OCI-LY1 (cell line): ENCODE measurements at regions not wholly inside any gene's neighbourhood (a gene's known extent, or its start where the extent isn't known, plus 50 kb on each side); places are given as distances from the start of the nearest gene placed in this dataset.

Experiments used
- H2AFZ ChIP-seq: fragments of 200-600 bp; sonication (generic), shearing (Covaris generic); 2 replicates; pipeline ENCODE4 v1.6.0; 2014; ENCODE audit warnings: antibody characterized with exemption, mild to moderate bottlenecking, low read length
- H3F3A ChIP-seq: fragments of 200-600 bp; sonication (generic), shearing (Covaris generic); 2 replicates; pipeline ENCODE4 v1.6.0; 2014; ENCODE audit warnings: mild to moderate bottlenecking, antibody characterized with exemption, low read length, moderate library complexity; ENCODE audit not compliant: insufficient read depth
- H3K27ac ChIP-seq: fragments of 200-600 bp; sonication (generic); 2 replicates; pipeline ENCODE4 v1.5.1; 2014; ENCODE audit warnings: low read length, mixed run types, mild to moderate bottlenecking, low read depth; ENCODE audit not compliant: poor library complexity, severe bottlenecking
- H3K27me3 ChIP-seq: fragments of 200-600 bp; sonication (generic); 2 replicates; pipeline ENCODE4 v1.6.0; 2014; ENCODE audit warnings: antibody characterized with exemption, mild to moderate bottlenecking, low read length, moderate library complexity; ENCODE audit not compliant: insufficient read depth
- H3K36me3 ChIP-seq: fragments of 200-600 bp; sonication (generic); 2 replicates; pipeline ENCODE4 v1.6.1; 2014; ENCODE audit warnings: mild to moderate bottlenecking, antibody characterized with exemption, low read length, moderate library complexity, mixed read lengths; ENCODE audit not compliant: insufficient read depth
- H3K4me1 ChIP-seq: fragments of 200-600 bp; sonication (generic); 2 replicates; pipeline ENCODE4 v1.5.1; 2014; ENCODE audit warnings: mild to moderate bottlenecking, low read length, moderate library complexity; ENCODE audit not compliant: insufficient read depth, severe bottlenecking
- H3K4me2 ChIP-seq: fragments of 200-600 bp; sonication (generic), shearing (Covaris generic); 2 replicates; pipeline ENCODE4 v1.6.1; 2014; ENCODE audit warnings: low read length
- H3K4me3 ChIP-seq: fragments of 200-600 bp; sonication (generic); 2 replicates; pipeline ENCODE4 v1.5.1; 2014; ENCODE audit warnings: low read length, low read depth, mild to moderate bottlenecking, mixed read lengths; ENCODE audit not compliant: poor library complexity, severe bottlenecking
- H3K79me2 ChIP-seq: fragments of 200-600 bp; shearing (Covaris generic); 2 replicates; pipeline ENCODE4 v1.6.1; 2016; ENCODE audit warnings: mixed run types, low read length, mixed read lengths; ENCODE audit not compliant: insufficient read depth
- H3K9ac ChIP-seq: fragments of 200-600 bp; sonication (generic), shearing (Covaris generic); 2 replicates; pipeline ENCODE4 v1.6.1; 2014; ENCODE audit warnings: mild to moderate bottlenecking, low read length, mixed read lengths
- H3K9me2 ChIP-seq: fragments of 200-600 bp; sonication (generic), shearing (Covaris generic); 2 replicates; pipeline ENCODE4 v1.6.1; 2014; ENCODE audit warnings: low read depth, mild to moderate bottlenecking, low read length, mixed read lengths
- H3K9me3 ChIP-seq: fragments of 200-600 bp; shearing (Covaris generic); 2 replicates; pipeline ENCODE4 v1.6.1; 2014; ENCODE audit warnings: low read length, mixed read lengths
- H4K20me1 ChIP-seq: fragments of 200-600 bp; sonication (generic), shearing (Covaris generic); 2 replicates; pipeline ENCODE4 v1.6.0; 2016; ENCODE audit warnings: mild to moderate bottlenecking, low read length; ENCODE audit not compliant: insufficient read depth
- CTCF ChIP-seq: fragments of 200-600 bp; sonication (generic), shearing (Covaris generic); IDR thresholded peaks from 2 replicates; pipeline ENCODE4 v1.5.1; 2017; ENCODE audit warnings: mild to moderate bottlenecking, antibody characterized with exemption, low read length, moderate library complexity, mixed read lengths
- EZH2 ChIP-seq: fragments of 200-600 bp; sonication (generic), shearing (Covaris generic); IDR thresholded peaks from 2 replicates; pipeline ENCODE4 v1.8.0; 2017; ENCODE audit warnings: borderline replicate concordance, mixed run types, mild to moderate bottlenecking, antibody characterized with exemption, low read length, moderate library complexity, mixed read lengths

DNA sequence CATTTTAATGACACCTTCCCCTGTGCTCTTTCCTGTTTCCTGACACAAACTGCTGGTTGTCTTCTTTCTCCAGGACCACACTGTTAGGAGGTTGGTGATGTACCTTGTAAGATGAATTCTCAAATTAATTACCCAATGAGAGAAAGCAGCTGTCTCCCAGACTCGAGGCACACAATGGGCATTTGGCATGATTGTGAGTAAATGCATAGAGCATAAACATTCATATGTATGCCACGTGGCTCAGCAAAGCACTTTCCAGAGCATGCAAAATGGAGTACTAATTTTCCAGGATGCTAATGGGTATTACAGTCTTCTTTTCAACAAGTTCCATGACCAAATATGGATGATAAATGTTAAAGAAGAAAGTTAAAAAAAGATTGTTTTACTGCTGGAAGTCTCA is 235.2 kb upstream of the KLHL29 start:
- Histone ChIP-seq H3K9me3 (no peaks in the 10 kb centered on the region), H3K4me2 (no peak overlapping the region), H3F3A (no peaks in the 10 kb centered on the region), H3K27me3 (no peaks in the 10 kb centered on the region), H4K20me1 (no peaks in the 10 kb centered on the region), H3K79me2 (no peaks in the 10 kb centered on the region), H3K36me3 (no peaks in the 10 kb centered on the region), H3K9ac (no peak overlapping the region), H3K9me2 (no peaks in the 10 kb centered on the region), H3K27ac (no peak overlapping the region), H3K4me3 (no peak overlapping the region), H3K4me1 (no peaks in the 10 kb centered on the region), H2AFZ (no peak overlapping the region)
- TF ChIP-seq EZH2, result no peak
- TF ChIP-seq CTCF, result no peak

DNA sequence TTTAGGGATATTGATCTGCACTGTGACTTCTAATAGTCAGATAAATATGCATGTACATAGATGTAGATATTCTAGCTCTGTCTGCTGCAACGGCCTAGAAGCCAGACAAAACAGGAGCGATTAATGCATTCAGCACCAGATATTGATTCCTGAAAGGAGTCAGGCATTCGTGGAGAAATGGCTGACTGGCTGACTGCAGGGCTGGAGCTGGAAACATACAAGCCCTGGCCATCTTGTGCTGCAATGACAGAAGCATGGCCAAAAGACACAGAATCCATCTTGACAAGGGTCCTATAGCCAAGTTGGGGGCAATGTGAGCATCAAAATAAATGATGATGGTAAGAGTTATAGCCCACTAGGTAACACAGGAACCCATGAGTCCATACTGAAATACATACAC is 231.5 kb upstream of the KLHL29 start:
- no peaks in the 10 kb centered on the region for H3K27me3 ChIP-seq
- H3K9me3 ChIP-seq, result no peaks in the 10 kb centered on the region
- no peaks in the 10 kb centered on the region for H3F3A ChIP-seq
- no peaks in the 10 kb centered on the region for H3K36me3 ChIP-seq
- H3K4me3 ChIP-seq, result no peak overlapping the region
- no peak overlapping the region for H3K27ac ChIP-seq
- H3K9ac ChIP-seq, result no peak overlapping the region
- H3K4me2 ChIP-seq, result no peak overlapping the region
- no peaks in the 10 kb centered on the region for H3K4me1 ChIP-seq
- H3K79me2 ChIP-seq, result no peaks in the 10 kb centered on the region
- no peak overlapping the region for H2AFZ ChIP-seq
- TF ChIP-seq EZH2 (no peak), CTCF (no peak)
- no peaks in the 10 kb centered on the region for H4K20me1 ChIP-seq
- H3K9me2 ChIP-seq, result no peaks in the 10 kb centered on the region

DNA sequence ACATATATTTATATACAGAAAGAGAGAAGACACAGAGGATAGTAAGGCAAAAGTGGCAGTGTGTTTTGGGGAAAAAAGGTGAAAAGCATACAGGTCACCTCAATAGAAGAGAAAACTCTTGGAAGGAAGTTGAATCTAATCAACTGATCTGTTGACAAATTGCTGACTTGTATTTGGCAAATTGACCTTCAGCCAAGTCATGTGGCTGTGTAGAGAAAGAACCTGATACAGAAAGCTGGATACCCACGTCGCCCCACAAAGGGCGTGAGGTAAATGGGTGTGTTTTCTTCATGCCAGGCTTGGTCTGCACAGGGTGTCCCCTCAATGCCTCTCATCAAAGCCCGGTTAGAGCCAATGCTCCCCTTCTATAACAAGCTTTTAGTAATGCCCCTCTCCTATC is 230.0 kb upstream of the KLHL29 start:
- Histone ChIP-seq H3K79me2 (no peaks in the 10 kb centered on the region), H2AFZ (no peak overlapping the region), H3K9me2 (no peaks in the 10 kb centered on the region), H3K36me3 (no peaks in the 10 kb centered on the region), H3F3A (no peaks in the 10 kb centered on the region), H4K20me1 (no peaks in the 10 kb centered on the region), H3K4me2 (no peak overlapping the region), H3K4me1 (no peaks in the 10 kb centered on the region), H3K9ac (no peak overlapping the region), H3K9me3 (no peaks in the 10 kb centered on the region), H3K4me3 (no peak overlapping the region), H3K27ac (no peak overlapping the region), H3K27me3 (no peaks in the 10 kb centered on the region)
- TF ChIP-seq EZH2, result no peak
- TF ChIP-seq CTCF, result no peak
